A673 (cell line): ENCODE measurements at regions not wholly inside any gene's neighbourhood (a gene's known extent, or its start where the extent isn't known, plus 50 kb on each side); places are given as distances from the start of the nearest gene placed in this dataset.

ENCODE experiments used
- BruUV-seq: library from RNA; stranded (reverse); fragments of 400-500 nt; replicated peaks from 2 replicates; lab custom pipeline; 2021; lab: Mats Ljungman, UMichigan
- CTCF ChIA-PET: fragments of 300-600 bp; sonication (Branson Sonifier 250); formaldehyde crosslinking; loops from one replicate; lab custom pipeline; 2022; ENCODE audit warnings: antibody characterized with exemption; lab: Charles Lee
- POLR2A ChIA-PET: fragments of 300-600 bp; sonication (Branson Sonifier 250); formaldehyde crosslinking; loops from one replicate; lab custom pipeline; 2022; ENCODE audit warnings: antibody characterized with exemption; ENCODE audit not compliant: low non-redundant PET; lab: Charles Lee
- DNase-seq: peaks from one replicate; pipeline ENCODE4 v3.0.0-alpha.2; 2015; ENCODE audit warnings: low spot score
- H3K27ac ChIP-seq: fragments of 200-600 bp; sonication (generic); 2 replicates; pipeline ENCODE4 v1.5.1; 2016; ENCODE audit warnings: mixed run types, low read depth, mild to moderate bottlenecking, mixed read lengths, antibody characterized with exemption, low read length; ENCODE audit not compliant: poor library complexity, severe bottlenecking
- H3K27me3 ChIP-seq: fragments of 200-600 bp; sonication (generic); replicated peaks from 2 replicates; pipeline ENCODE4 v1.6.1; 2017; ENCODE audit warnings: mixed run types, low read depth, mild to moderate bottlenecking, mixed read lengths, antibody characterized with exemption, low read length; ENCODE audit not compliant: insufficient read depth, poor library complexity
- H3K36me3 ChIP-seq: fragments of 200-600 bp; sonication (generic); 2 replicates; pipeline ENCODE4 v1.6.1; 2016; ENCODE audit warnings: mixed run types, mild to moderate bottlenecking, mixed read lengths, antibody characterized with exemption, low read length; ENCODE audit not compliant: insufficient read depth, poor library complexity, severe bottlenecking
- H3K4me1 ChIP-seq: fragments of 200-600 bp; sonication (generic); 2 replicates; pipeline ENCODE4 v1.6.1; 2017; ENCODE audit warnings: mixed run types, mild to moderate bottlenecking, mixed read lengths, antibody characterized with exemption, low read length; ENCODE audit not compliant: insufficient read depth, poor library complexity, severe bottlenecking
- H3K4me3 ChIP-seq: fragments of 200-600 bp; sonication (generic); 2 replicates; pipeline ENCODE4 v1.5.1; 2016; ENCODE audit warnings: low read depth, mixed run types, mild to moderate bottlenecking, mixed read lengths, low read length; ENCODE audit not compliant: poor library complexity, severe bottlenecking
- H3K9me3 ChIP-seq: fragments of 200-600 bp; sonication (generic); 2 replicates; pipeline ENCODE4 v1.6.1; 2016; ENCODE audit warnings: mixed run types, low read depth, mild to moderate bottlenecking, mixed read lengths, antibody characterized with exemption, low read length; ENCODE audit not compliant: poor library complexity, severe bottlenecking
- CTCF ChIP-seq: fragments of 300-800, 200-600 bp; sonication (generic); conservative IDR thresholded peaks from 2 replicates; pipeline ENCODE4 v1.5.1; 2017; ENCODE audit warnings: low read depth, mild to moderate bottlenecking, antibody characterized with exemption, low read length, moderate library complexity, mixed read lengths
- EZH2 ChIP-seq: fragments of 200-600 bp; sonication (generic); IDR thresholded peaks from 2 replicates; pipeline ENCODE4 v1.6.1; 2017; ENCODE audit warnings: borderline replicate concordance, low read depth, mild to moderate bottlenecking, mixed read lengths, antibody characterized with exemption, low read length; ENCODE audit not compliant: poor library complexity, severe bottlenecking
- intact Hi-C: fragments of 100-400 bp; cut with micrococcal nuclease; formaldehyde crosslinking; loops from one replicate; pipeline ENCODE4 v1.10.0; 2022; ENCODE audit not compliant: unreplicated experiment

DNA sequence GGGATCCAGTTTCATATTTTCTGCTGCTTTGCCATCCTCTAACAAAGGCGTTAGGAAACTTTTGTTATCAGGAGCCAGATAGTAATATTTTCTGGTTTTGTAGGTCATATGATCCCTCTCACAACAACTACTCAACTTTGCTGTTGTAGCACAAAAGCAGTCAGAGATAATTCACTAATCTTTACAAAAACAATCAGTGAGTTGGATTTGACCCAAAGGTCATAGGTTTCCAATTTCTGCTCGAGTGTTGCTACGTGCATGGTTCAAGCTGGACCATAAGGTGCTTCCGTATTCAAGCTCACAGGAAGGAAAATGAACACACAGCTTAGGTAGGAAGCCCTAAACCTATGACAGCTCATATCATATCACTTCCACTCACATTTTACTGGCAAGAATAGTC, 92.4 kb upstream of the SFMBT2 start:
- H3K27ac ChIP-seq = no peak overlapping the region
- H3K4me3 ChIP-seq = no peak overlapping the region
- intact Hi-C loops = no loop called here
- DNase-seq = no peak
- TF ChIP-seq EZH2 (no peak), CTCF (no peak)
- no peaks in the 10 kb centered on the region for H3K4me1 ChIP-seq
- no peaks in the 10 kb centered on the region for H3K36me3 ChIP-seq
- BruUV-seq = no TSS peak
- H3K9me3 ChIP-seq = no peaks in the 10 kb centered on the region
- POLR2A ChIA-PET = no interaction called here
- peaks cover 16% of the 10 kb centered on the region for H3K27me3 ChIP-seq
- CTCF ChIA-PET = no interaction called here

DNA sequence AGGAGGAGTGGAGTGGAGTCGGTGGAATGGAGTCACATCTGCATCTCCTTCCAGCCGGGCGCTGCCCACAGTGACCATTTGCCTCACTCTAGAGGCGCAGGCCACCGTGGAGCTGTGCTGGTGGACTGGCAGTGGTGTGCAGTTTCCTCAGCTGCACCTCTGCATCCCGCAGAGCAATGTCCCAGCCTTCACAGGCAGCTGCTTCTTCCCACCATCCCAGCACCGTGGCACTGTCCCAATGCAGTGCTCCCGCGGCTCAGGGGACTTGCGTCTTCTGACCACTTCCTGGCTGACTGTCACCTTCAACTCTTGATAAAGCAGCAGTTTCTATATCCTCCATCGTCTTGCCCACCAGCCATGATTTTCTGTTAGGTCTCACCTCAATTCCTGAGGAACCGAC, 90.3 kb upstream of the SFMBT2 start:
- TF ChIP-seq EZH2 (no peak), CTCF (no peak)
- H3K4me3 ChIP-seq = no peak overlapping the region
- DNase-seq = no peak
- no peaks in the 10 kb centered on the region for H3K4me1 ChIP-seq
- BruUV-seq = no TSS peak
- ChIA-PET POLR2A (no interaction called here), CTCF (no interaction called here)
- H3K27ac ChIP-seq = no peak overlapping the region
- H3K9me3 ChIP-seq = no peaks in the 10 kb centered on the region
- intact Hi-C loops = no loop called here
- H3K36me3 ChIP-seq = no peaks in the 10 kb centered on the region
- peaks cover 16% of the 10 kb centered on the region for H3K27me3 ChIP-seq

GRCh38 chr10:7498111-7498510, 87.3 kb upstream of the SFMBT2 start:
- H3K9me3 ChIP-seq = no peaks in the 10 kb centered on the region
- BruUV-seq = no TSS peak

More at GRCh38 chr10:7498111-7498510, 87.3 kb upstream of the SFMBT2 start:
- no peak for DNase-seq
- Histone ChIP-seq H3K4me1 (no peaks in the 10 kb centered on the region), H3K36me3 (no peaks in the 10 kb centered on the region), H3K27ac (no peak overlapping the region), H3K27me3 (peaks cover 13% of the 10 kb centered on the region), H3K4me3 (no peak overlapping the region)
- intact Hi-C loops = no loop called here
- POLR2A ChIA-PET = no interaction called here
- TF ChIP-seq EZH2 = no peak
- TF ChIP-seq CTCF = no peak
- CTCF ChIA-PET = no interaction called here
